ENCODE measurements at regions not wholly inside any gene's neighbourhood (a gene's known extent, or its start where the extent isn't known, plus 50 kb on each side); places are given as distances from the start of the nearest gene placed in this dataset.

- 60 to 63% methylated on average over 11 of the region's 11 CpGs for WGBS, 2 donors
- Histone ChIP-seq H3K9me3 (ENCODE audit: control insufficient read depth in 4 of 4, insufficient read depth in 3 of 4, low read length in 3 of 4) (peaks cover 0 to 5% (median 0%) of the 10 kb centered on the region in 4 donors), H3K9ac (ENCODE audit: insufficient read depth in 1 of 2, low read length in 2 of 2) (no peak overlapping the region), H3K27me3 (ENCODE audit: control insufficient read depth in 3 of 3, insufficient read depth in 3 of 3, low read length in 2 of 3) (no peaks in the 10 kb centered on the region), H3K4me1 (ENCODE audit: control insufficient read depth in 5 of 5, insufficient read depth in 5 of 5, low read length in 5 of 5) (no peaks in the 10 kb centered on the region), H3K4me3 (no peak overlapping the region), H3K36me3 (ENCODE audit: control insufficient read depth in 4 of 4, insufficient read depth in 4 of 4, low read length in 4 of 4) (no peaks in the 10 kb centered on the region), H3K27ac (ENCODE audit: low read depth in 1 of 2, low read length in 1 of 2) (no peak overlapping the region)
- no peak for TF ChIP-seq CTCF (IDR thresholded peaks at IDR 0.05; ENCODE audit: control extremely low read depth, extremely low read depth)
- DNase-seq = no peak
- ATAC-seq (ENCODE audit: insufficient read depth, low FRiP score) = no peak
Observed at GRCh38 chr5:9919306-9920030, 289.3 kb upstream of the TAS2R1 start.

GRCh38 chr5:9905661-9906060 lies 275.5 kb upstream of the TAS2R1 start:
- Histone ChIP-seq H3K9ac (ENCODE audit: insufficient read depth in 1 of 2, low read length in 2 of 2) (no peak overlapping the region), H3K27me3 (ENCODE audit: control insufficient read depth in 3 of 3, insufficient read depth in 3 of 3, low read length in 2 of 3) (no peaks in the 10 kb centered on the region), H3K36me3 (ENCODE audit: control insufficient read depth in 4 of 4, insufficient read depth in 4 of 4, low read length in 4 of 4) (no peaks in the 10 kb centered on the region), H3K27ac (ENCODE audit: low read depth in 1 of 2, low read length in 1 of 2) (no peak overlapping the region), H3K9me3 (ENCODE audit: control insufficient read depth in 4 of 4, insufficient read depth in 3 of 4, low read length in 3 of 4) (peaks cover 0 to 1% (median 0%) of the 10 kb centered on the region in 4 donors), H3K4me1 (ENCODE audit: control insufficient read depth in 5 of 5, insufficient read depth in 5 of 5, low read length in 5 of 5) (no peaks in the 10 kb centered on the region), H3K4me3 (no peak overlapping the region)
- WGBS, 2 donors = 46 to 54% methylated on average over 1 of the region's 1 CpG
- no peak for DNase-seq
- no peak for TF ChIP-seq CTCF (IDR thresholded peaks at IDR 0.05; ENCODE audit: control extremely low read depth, extremely low read depth)
- no peak for ATAC-seq (ENCODE audit: insufficient read depth, low FRiP score)

GRCh38 chr5:9903801-9904200 lies 273.6 kb upstream of the TAS2R1 start:
- Histone ChIP-seq H3K4me3 (no peak overlapping the region), H3K36me3 (ENCODE audit: control insufficient read depth in 4 of 4, insufficient read depth in 4 of 4, low read length in 4 of 4) (no peaks in the 10 kb centered on the region), H3K27ac (ENCODE audit: low read depth in 1 of 2, low read length in 1 of 2) (no peak overlapping the region), H3K9ac (ENCODE audit: insufficient read depth in 1 of 2, low read length in 2 of 2) (no peak overlapping the region), H3K4me1 (ENCODE audit: control insufficient read depth in 5 of 5, insufficient read depth in 5 of 5, low read length in 5 of 5) (no peaks in the 10 kb centered on the region), H3K9me3 (ENCODE audit: control insufficient read depth in 4 of 4, insufficient read depth in 3 of 4, low read length in 3 of 4) (peaks cover 0 to 1% (median 0%) of the 10 kb centered on the region in 4 donors), H3K27me3 (ENCODE audit: control insufficient read depth in 3 of 3, insufficient read depth in 3 of 3, low read length in 2 of 3) (no peaks in the 10 kb centered on the region)
- no peak for TF ChIP-seq CTCF (IDR thresholded peaks at IDR 0.05; ENCODE audit: control extremely low read depth, extremely low read depth)
- DNase-seq (no peak), ATAC-seq (ENCODE audit: insufficient read depth, low FRiP score) (no peak)

- no peak for TF ChIP-seq CTCF (IDR thresholded peaks at IDR 0.05; ENCODE audit: control extremely low read depth, extremely low read depth)
- no peak overlapping the region for H3K9ac ChIP-seq (ENCODE audit: insufficient read depth in 1 of 2, low read length in 2 of 2)
- no peak overlapping the region for H3K4me3 ChIP-seq
- no peaks in the 10 kb centered on the region for H3K36me3 ChIP-seq (ENCODE audit: control insufficient read depth in 4 of 4, insufficient read depth in 4 of 4, low read length in 4 of 4)
- ATAC-seq (ENCODE audit: insufficient read depth, low FRiP score) = no peak
- 52 to 56% methylated on average over 4 of the region's 4 CpGs for WGBS, 2 donors
- peak; percentile 11 to 22 (median 20) for DNase-seq
- peaks cover 0 to 3% (median 0%) of the 10 kb centered on the region in 4 donors for H3K9me3 ChIP-seq (ENCODE audit: control insufficient read depth in 4 of 4, insufficient read depth in 3 of 4, low read length in 3 of 4)
- no peaks in the 10 kb centered on the region for H3K27me3 ChIP-seq (ENCODE audit: control insufficient read depth in 3 of 3, insufficient read depth in 3 of 3, low read length in 2 of 3)
- no peaks in the 10 kb centered on the region for H3K4me1 ChIP-seq (ENCODE audit: control insufficient read depth in 5 of 5, insufficient read depth in 5 of 5, low read length in 5 of 5)
- H3K27ac ChIP-seq (ENCODE audit: low read depth in 1 of 2, low read length in 1 of 2) = no peak overlapping the region
Observed at GRCh38 chr5:9898319-9898718, 268.2 kb upstream of the TAS2R1 start.
